ENCODE measurements at regions not wholly inside any gene's neighbourhood (a gene's known extent, or its start where the extent isn't known, plus 50 kb on each side); places are given as distances from the start of the nearest gene placed in this dataset.

DNA sequence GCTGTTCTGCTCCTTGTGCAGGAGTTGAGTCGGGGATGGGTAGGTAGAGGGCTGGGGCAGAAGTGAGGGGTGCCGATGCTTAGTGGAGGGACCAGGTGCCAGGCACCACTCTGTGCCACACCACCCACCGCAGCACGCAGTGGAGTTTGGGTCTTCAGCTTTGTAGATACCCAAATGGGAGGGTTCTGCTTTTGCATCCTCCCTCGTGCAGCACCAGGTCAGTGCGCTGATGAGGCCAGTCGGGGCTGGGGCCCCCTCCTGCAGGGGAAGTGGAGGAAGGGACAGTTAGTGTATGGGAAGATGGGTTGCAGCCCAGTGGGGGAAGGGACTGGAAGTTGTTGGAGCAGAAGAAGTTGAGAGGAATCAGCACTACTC, 244.0 kb downstream of the RHOU start:
- DNase-seq, result no peak

- DNase-seq, result no peak
These were observed 244.5 kb downstream of the RHOU start for GRCh38 chr1:228979774-228980173.

DNA sequence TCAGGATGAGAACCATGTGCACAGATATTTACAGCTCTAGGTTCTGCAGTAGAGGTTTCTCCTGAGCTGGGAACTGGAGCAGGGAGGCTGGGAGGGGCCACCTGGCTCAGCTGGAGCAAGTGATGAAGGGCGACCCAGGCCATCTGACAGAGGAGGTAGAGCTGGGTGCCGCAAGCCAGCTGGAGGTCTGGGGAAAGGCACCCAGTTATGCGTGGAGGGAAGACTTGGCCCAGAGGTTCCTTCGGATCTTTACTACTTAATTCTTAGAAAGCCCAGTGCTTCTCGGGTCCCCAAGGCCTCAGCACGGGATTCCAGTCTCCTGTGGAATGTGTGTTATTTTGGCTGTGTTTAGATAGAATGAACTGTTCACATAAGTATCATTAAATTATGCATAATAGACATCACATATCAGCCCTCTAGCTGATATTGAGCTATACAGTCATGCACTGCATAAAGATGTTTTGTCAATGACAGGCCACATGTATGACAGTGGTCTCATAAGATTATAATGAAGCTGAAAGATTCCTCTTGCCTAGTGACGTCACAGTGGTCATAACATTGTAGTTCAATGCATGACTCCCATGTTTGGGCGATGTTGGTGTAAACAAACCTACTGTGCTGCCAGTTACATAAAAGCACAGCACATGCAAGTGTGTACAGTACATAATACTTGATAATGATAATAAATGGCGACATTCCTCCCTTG, 245.1 kb downstream of the RHOU start:
- DNase-seq, result no peak

DNA sequence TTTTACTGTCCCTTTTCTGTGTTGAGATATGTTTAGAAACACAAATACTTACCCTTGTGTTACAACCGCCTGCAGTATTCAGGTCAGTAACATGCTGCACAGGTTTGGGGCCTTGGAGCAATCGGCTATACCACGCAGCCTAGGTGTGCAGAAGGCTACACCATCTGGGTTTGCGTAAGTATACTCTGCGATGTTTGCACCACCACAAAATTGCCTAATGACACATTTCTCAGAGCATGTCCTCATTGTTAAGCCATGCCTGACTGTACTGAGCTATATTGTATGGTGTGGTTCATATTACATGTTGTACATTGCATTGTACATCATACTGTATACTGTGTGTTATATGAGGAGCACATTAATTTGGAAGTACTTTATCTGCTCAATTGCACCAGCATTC, 247.4 kb downstream of the RHOU start:
- no peak for DNase-seq

DNA sequence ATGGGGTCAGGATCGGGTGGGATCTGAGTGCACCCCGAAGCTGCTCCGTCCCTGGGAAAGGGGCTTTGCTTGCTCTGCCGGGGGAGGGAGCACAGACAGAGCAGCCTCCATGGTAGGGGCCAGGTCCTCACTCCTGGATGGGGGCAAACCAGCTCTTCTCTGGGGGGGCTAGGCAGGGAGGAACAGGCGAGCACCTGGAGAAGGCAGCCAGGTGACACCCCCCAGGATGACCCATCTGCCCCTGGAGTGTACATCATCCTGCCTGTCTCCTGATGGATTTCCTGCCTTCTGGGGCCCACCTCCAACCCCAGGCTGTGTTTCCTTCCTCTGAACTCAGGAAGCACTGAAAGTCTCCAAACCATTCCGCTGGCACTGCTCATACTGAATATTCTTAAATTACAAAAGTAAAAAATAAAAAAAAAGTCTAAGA, 248.0 kb downstream of the RHOU start:
- no peak for DNase-seq

DNA sequence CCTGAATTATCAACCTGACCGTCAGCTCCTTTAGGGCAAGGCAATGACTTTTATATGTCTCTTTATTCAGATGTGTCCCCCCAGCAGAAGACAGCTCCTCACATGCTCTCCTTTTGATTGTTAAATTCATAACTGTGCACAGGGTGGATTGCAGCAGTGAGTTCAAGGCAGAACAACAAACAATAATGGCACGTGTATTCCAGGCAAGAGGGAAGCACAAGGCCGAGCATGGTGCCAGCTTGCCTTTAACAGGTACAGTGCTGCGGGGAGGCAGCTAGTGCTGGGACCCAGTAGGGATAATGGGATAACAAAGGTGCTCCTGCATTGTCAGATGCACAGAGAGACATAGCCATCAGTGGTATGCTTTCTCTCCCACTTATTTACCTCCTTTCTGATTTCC, 248.4 kb downstream of the RHOU start:
- no peak for DNase-seq

GRCh38 chr1:228984107-228984506, 248.8 kb downstream of the RHOU start:
- no peak for DNase-seq

- DNase-seq, result no peak
These were observed 249.7 kb downstream of the RHOU start for GRCh38 chr1:228984646-228985631.

DNA sequence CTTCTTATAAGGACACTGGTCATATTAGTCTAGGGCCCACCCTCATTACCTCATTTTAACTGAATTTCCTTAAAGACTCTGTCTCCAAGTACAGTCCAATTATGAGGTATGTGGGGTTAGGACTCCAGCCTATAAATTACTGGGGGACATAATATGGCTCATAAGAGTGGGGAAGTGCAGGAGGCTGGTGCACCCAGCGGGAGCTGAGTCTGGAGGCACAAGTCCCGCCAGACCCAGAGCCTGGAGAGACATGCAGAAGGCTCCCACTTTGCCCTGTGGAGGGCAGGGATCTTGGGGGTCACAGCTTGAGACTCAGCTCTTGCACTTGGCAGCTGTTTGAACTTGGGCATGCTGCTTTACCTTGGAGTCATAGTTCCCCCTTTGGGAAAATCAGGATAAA, 250.4 kb downstream of the RHOU start:
- no peak for DNase-seq

DNA sequence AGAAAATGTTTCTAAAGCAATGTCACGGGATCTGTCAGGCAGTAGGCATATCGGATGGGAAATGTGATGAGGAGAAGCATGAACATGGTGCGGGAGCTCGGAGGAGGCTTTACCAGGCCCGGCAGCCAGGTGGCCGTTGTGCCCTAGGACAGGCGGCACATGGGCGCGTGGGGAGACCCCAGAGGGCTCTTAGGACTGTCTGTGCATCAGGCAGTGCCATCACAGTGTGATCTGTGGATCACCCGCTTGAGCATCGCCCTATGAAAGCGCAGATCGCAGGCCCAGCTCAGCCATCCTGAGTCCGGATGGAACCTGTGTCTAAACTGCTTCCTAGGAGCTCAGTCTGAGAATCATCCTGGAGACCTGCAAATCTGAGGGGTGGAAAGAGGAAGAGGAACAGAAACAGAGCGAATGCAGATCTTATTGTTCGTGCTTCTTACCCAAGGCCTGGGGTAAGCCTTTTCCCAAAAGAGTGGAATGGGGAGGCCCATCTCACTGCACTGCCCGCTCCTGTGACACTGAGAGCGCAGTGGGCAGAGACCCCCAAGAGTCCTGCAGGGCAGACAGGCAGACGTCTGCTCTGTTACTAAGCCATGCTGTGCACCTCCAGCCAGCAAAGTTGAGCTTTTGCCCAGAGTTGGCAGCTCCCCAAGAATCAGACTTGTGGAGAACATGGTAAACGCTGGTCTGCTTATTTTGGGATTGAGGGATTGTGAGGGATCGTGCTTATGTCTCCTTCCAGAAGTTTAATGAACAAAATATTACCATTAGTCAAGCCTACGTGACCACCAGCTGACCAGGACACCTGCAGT, 251.0 kb downstream of the RHOU start:
- peak; percentile 19 for DNase-seq

DNA sequence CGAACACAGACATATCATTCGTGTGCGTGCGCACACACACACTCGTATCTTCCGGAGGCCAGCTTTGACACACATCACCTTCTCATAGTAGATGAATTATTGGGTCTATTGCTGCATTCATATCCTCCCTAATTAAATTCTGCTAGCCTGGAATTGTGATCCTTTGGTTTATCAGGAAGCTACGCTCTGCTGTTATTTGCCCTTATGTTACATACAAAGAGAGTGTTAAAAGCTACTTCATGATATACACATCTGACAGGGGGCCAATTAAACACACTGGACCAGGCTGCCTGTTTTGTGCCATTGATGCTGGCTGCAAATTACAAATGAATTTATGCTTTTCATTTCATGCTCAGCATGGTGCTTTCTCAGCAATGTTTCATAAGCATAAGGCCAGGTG, 252.0 kb downstream of the RHOU start:
- DNase-seq, result no peak

GRCh38 chr1:228987736-228988506, 252.6 kb downstream of the RHOU start:
- DNase-seq, result peak; percentile 28

DNA sequence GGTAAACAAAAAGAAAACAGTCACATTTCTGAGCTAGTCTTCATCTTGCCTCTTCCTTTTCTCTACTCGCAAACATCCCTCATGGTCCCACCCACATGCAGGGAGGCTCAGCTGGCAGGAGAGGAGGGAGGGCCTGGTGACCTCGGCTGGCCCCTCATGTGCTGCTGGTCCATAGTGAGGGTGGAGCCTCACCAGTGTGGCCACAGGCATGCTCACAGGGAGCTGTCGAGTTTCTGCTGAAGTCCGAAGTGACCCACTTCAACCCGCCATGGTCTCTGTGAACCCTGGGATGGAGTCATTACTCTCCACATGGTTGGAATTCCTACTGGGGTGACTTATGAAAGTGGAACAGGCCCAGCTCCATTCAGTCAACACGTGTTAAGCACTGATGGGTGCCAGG, 253.4 kb downstream of the RHOU start:
- no peak for DNase-seq

DNA sequence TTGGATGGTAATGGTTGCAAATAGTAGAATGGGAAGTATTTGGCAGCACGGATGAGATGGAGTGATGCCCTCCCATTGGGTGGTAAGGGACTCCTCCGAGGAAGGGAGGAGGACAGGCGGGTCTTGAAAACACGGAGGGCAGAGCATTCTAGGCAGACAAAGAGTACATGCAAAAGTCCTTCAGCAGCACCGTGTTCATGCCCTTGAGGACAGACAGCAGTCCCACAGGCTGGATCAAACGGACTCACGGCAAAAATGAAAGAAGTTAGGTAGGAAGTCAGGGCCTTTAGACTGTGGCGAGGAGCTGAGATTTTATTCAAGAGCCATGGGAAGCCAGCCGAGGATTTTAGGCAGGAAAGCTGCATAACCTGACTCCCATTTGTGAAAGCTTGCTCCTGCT, 253.9 kb downstream of the RHOU start:
- DNase-seq, result no peak

GRCh38 chr1:228989676-228989991, 254.4 kb downstream of the RHOU start:
- no peak for DNase-seq

DNA sequence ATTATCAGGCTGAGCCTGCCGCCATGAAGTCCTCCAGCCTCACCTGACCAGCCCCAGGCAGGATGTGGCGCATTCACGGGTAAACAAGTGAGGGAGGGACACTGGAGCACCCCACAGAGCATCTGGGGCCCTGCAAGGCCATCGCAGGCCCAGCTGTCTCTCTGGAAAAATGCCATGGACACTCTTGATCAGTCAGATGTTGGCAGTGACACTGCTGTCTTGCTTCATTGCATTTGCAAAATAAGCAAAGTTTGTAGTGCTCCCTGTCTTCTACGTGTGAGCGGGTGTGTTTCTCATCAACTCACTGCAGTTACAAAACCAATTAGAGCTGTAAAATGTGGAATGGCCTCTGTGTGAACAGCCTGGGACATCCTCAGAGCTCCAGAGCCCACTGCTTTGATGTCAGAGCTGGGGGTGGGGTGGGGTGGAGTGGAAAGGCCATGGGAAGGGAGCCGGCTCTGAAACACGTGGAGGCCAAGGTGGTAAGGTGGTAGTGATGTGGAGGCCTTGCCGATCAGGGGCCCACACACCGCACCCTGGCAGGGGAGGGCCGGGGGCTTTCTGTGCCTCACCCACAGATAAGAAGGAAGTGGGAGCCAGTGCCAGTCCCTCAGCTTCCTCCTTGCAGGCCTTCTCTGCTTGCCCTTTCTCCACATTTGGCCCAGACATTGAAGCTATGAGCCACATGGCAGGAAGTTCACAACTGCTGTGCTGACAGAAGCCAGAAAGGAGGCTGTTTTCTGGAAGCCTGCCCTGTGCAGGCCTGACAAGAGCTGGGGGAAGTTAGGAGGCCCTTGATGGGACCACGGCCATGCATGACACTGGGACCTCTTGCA, 254.9 kb downstream of the RHOU start:
- DNase-seq, result peak; percentile 69

- DNase-seq, result no peak
These were observed 255.8 kb downstream of the RHOU start for GRCh38 chr1:228990906-228991569.

DNA sequence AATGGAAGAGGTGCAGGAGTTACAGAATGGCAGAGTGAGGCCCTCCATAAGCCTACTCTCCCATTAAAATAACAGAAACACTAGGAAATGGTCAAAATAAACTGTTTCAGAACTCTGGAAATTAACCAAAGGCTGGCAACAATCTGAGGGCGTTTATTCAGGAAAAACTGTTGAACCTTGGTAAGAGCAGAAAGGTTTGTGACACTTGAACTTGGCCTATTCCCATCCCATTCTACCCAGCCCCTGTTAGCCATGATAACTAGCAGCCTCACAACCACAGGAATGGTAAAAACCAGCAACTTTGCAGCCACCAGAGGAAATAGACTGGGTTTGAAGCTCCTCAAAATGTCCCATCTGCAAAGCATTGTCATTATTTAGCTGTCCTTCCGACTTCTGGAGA, 256.8 kb downstream of the RHOU start:
- no peak for DNase-seq

GRCh38 chr1:228992907-228993535, 257.7 kb downstream of the RHOU start:
- DNase-seq, result no peak
